ENCODE measurements at regions not wholly inside any gene's neighbourhood (a gene's known extent, or its start where the extent isn't known, plus 50 kb on each side); places are given as distances from the start of the nearest gene placed in this dataset.
"Not testable (repeated sequence)": the region's sequence is repeated elsewhere in the genome, so short reads cannot be mapped to it uniquely, and the experiment has no call there.

- TF ChIP-seq TAF1 (IDR thresholded peaks at IDR 0.05; ENCODE audit: low read depth, low read length); POLR2A (IDR thresholded peaks at IDR 0.05; ENCODE audit: low read depth, low read length); PAX5 (IDR thresholded peaks at IDR 0.05; ENCODE audit: insufficient read depth, low read length, severe bottlenecking); POLR2AphosphoS5 (IDR thresholded peaks at IDR 0.05; ENCODE audit: low read depth, low read length); POU2F2 (IDR thresholded peaks at IDR 0.05; ENCODE audit: low read depth, low read length); SPI1 (IDR thresholded peaks at IDR 0.05; ENCODE audit: low read depth, low read length): not testable (repeated sequence)
Observed at GRCh38 chr9:75820471-75821115, 69.9 kb upstream of the PCSK5 start.

All from GM12891 (cell line).